GM12873 (cell line): ENCODE measurements at regions not wholly inside any gene's neighbourhood (a gene's known extent, or its start where the extent isn't known, plus 50 kb on each side); places are given as distances from the start of the nearest gene placed in this dataset.

Experiments
- CTCF ChIP-seq: IDR thresholded peaks from 2 replicates; pipeline ENCODE4 v1.5.1; 2012; ENCODE audit warnings: low read depth, mild to moderate bottlenecking, moderate library complexity, low read length, control low read depth; ENCODE audit not compliant: insufficient read depth; ENCODE audit errors: missing control alignments

- no peak for TF ChIP-seq CTCF
These were observed 956.6 kb downstream of the GATA3 start for GRCh38 chr10:9010931-9011670.

- TF ChIP-seq CTCF: no peak
These were observed 957.8 kb downstream of the GATA3 start for GRCh38 chr10:9012312-9012711.

GRCh38 chr10:9015005-9015404 is 960.5 kb downstream of the GATA3 start:
- TF ChIP-seq CTCF: no peak

- no peak for TF ChIP-seq CTCF
These were observed 961.0 kb downstream of the GATA3 start for GRCh38 chr10:9015447-9015846.

GRCh38 chr10:9016930-9017329 is 962.4 kb downstream of the GATA3 start:
- no peak for TF ChIP-seq CTCF

- no peak for TF ChIP-seq CTCF
These were observed 964.0 kb downstream of the GATA3 start for GRCh38 chr10:9018195-9019173.

GRCh38 chr10:9023206-9023605 is 968.7 kb downstream of the GATA3 start:
- TF ChIP-seq CTCF: no peak
